ENCODE measurements at regions not wholly inside any gene's neighbourhood (a gene's known extent, or its start where the extent isn't known, plus 50 kb on each side); places are given as distances from the start of the nearest gene placed in this dataset.

GRCh38 chr6:126264265-126264664 lies 75.7 kb upstream of the CENPW start:
- TF ChIP-seq CTCF (IDR thresholded peaks at IDR 0.05) (no peak), POLR2A (IDR thresholded peaks at IDR 0.05) (no peak), POLR2AphosphoS5 (IDR thresholded peaks at IDR 0.05) (no peak)
